ENCODE measurements at regions not wholly inside any gene's neighbourhood (a gene's known extent, or its start where the extent isn't known, plus 50 kb on each side); places are given as distances from the start of the nearest gene placed in this dataset.

DNA sequence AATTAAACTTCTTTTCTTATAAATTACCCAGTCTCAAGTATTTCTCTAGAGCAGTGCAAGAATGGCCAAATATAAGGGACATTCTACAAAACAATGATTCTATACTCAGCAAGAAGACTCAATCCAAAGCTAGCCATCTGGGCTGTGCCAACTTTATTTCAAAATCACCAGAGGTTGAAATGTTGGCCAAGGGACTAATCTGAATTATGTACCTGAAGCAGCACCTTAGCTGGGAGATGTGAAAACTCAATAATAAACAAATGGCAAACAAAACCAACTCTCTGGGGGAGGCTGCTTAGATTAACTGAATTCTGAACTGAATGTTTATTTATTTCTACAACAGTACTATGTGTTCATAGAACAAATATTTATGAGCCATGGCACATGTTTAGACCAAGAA lies 251.3 kb downstream of the RDH14 start:
- no peak for DNase-seq
- H3K27ac ChIP-seq (ENCODE audit: insufficient read depth in 1 of 2, low read depth in 1 of 2, low read length in 2 of 2, poor library complexity in 1 of 2, severe bottlenecking in 2 of 2) = no peak overlapping the region
- H3K27me3 ChIP-seq (replicated peaks in 2 of 5; ENCODE audit: control insufficient read depth in 4 of 5, insufficient read depth in 5 of 5, low read length in 4 of 5) = peaks cover 0 to 8% (median 3%) of the 10 kb centered on the region in 5 experiments
- H3K4me3 ChIP-seq (ENCODE audit: control insufficient read depth in 1 of 7, extremely low read depth in 1 of 7, insufficient read depth in 4 of 7, low read depth in 2 of 7, low read length in 6 of 7) = no peak overlapping the region
- H3K36me3 ChIP-seq (ENCODE audit: control insufficient read depth in 4 of 4, insufficient read depth in 4 of 4, low read length in 3 of 4) = no peaks in the 10 kb centered on the region
- ChIA-PET POLR2A (no interaction called here), CTCF (no interaction called here)
- no peaks in the 10 kb centered on the region for H3K4me1 ChIP-seq (ENCODE audit: control extremely low read depth in 1 of 4, control insufficient read depth in 4 of 4, insufficient read depth in 4 of 4, low read length in 3 of 4)
- peaks cover 0 to 2% (median 0%) of the 10 kb centered on the region in 5 experiments for H3K9me3 ChIP-seq (ENCODE audit: control extremely low read depth in 1 of 5, control insufficient read depth in 4 of 5, insufficient read depth in 2 of 5, low read depth in 1 of 5, low read length in 4 of 5)

DNA sequence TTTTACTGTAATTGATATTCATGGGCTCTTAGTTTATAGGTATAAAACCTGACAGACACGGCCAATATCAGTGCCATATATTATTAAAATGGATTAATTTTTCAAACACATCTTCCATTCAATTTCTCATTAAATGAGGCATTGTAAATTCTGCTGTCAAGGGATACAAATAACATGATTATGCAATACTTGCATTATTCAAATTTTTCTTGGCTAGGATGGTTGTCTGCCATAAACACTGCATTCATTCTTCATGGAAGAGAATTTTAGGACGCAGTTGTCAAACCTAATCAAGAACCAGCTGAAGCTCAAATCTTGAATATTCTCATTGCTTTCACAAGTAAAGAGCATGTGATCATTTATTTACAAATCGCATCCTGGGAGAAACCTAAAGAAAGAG lies 255.6 kb downstream of the RDH14 start:
- ChIA-PET POLR2A (no interaction called here), CTCF (no interaction called here)
- H3K4me1 ChIP-seq (ENCODE audit: control extremely low read depth in 1 of 4, control insufficient read depth in 4 of 4, insufficient read depth in 4 of 4, low read length in 3 of 4) = no peaks in the 10 kb centered on the region
- H3K4me3 ChIP-seq (ENCODE audit: control insufficient read depth in 1 of 7, extremely low read depth in 1 of 7, insufficient read depth in 4 of 7, low read depth in 2 of 7, low read length in 6 of 7) = no peak overlapping the region
- no peak overlapping the region for H3K27ac ChIP-seq (ENCODE audit: insufficient read depth in 1 of 2, low read depth in 1 of 2, low read length in 2 of 2, poor library complexity in 1 of 2, severe bottlenecking in 2 of 2)
- WGBS (ENCODE audit: insufficient coverage) = no CpG with 5 or more reads among the region's 3 CpGs
- peaks cover 0 to 2% (median 0%) of the 10 kb centered on the region in 5 experiments for H3K9me3 ChIP-seq (ENCODE audit: control extremely low read depth in 1 of 5, control insufficient read depth in 4 of 5, insufficient read depth in 2 of 5, low read depth in 1 of 5, low read length in 4 of 5)
- no peak for DNase-seq
- H3K27me3 ChIP-seq (replicated peaks in 2 of 5; ENCODE audit: control insufficient read depth in 4 of 5, insufficient read depth in 5 of 5, low read length in 4 of 5) = no peaks in the 10 kb centered on the region
- H3K36me3 ChIP-seq (ENCODE audit: control insufficient read depth in 4 of 4, insufficient read depth in 4 of 4, low read length in 3 of 4) = no peaks in the 10 kb centered on the region

DNA sequence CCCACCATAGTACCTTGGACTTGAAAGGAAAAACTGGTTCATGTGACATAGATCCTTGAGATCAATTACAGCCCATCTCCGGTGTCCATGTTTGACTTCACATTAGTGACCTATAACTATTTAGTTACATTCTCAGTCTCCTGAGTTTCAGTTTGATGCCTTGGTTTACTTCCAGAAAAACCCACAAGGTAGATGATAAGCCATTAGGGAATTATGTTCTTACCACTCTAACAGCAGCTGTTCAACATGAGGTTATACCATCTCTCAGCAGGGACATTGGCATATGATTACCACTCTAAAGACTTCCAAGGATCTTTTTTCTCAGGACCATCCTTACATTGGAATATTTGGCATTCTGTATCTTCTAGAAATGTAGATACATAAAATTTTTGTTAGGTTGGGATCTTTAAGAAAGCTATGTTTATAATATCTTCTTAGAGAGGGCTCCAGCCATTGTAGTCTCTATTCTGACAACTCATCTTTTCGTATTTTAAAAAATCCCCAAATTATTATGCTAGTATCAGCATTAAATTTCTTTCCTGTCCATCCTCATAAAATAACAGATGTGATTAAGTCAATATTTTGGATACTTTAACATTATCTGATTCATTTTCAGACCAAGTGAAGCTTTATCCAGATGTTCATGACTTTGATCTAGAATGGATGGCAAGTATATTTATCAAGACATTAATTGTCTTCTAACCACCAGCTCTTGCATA lies 258.9 kb downstream of the RDH14 start:
- H3K9me3 ChIP-seq (ENCODE audit: control extremely low read depth in 1 of 5, control insufficient read depth in 4 of 5, insufficient read depth in 2 of 5, low read depth in 1 of 5, low read length in 4 of 5) = no peaks in the 10 kb centered on the region
- no peak for DNase-seq
- ChIA-PET CTCF (no interaction called here), POLR2A (no interaction called here)
- WGBS (ENCODE audit: insufficient coverage) = 100% methylated on average over 1 of the region's 2 CpGs
- H3K27me3 ChIP-seq (replicated peaks in 2 of 5; ENCODE audit: control insufficient read depth in 4 of 5, insufficient read depth in 5 of 5, low read length in 4 of 5) = no peaks in the 10 kb centered on the region
- H3K36me3 ChIP-seq (ENCODE audit: control insufficient read depth in 4 of 4, insufficient read depth in 4 of 4, low read length in 3 of 4) = no peaks in the 10 kb centered on the region
- no peaks in the 10 kb centered on the region for H3K4me1 ChIP-seq (ENCODE audit: control extremely low read depth in 1 of 4, control insufficient read depth in 4 of 4, insufficient read depth in 4 of 4, low read length in 3 of 4)
- no peak overlapping the region for H3K4me3 ChIP-seq (ENCODE audit: control insufficient read depth in 1 of 7, extremely low read depth in 1 of 7, insufficient read depth in 4 of 7, low read depth in 2 of 7, low read length in 6 of 7)
- no peak overlapping the region for H3K27ac ChIP-seq (ENCODE audit: insufficient read depth in 1 of 2, low read depth in 1 of 2, low read length in 2 of 2, poor library complexity in 1 of 2, severe bottlenecking in 2 of 2)

DNA sequence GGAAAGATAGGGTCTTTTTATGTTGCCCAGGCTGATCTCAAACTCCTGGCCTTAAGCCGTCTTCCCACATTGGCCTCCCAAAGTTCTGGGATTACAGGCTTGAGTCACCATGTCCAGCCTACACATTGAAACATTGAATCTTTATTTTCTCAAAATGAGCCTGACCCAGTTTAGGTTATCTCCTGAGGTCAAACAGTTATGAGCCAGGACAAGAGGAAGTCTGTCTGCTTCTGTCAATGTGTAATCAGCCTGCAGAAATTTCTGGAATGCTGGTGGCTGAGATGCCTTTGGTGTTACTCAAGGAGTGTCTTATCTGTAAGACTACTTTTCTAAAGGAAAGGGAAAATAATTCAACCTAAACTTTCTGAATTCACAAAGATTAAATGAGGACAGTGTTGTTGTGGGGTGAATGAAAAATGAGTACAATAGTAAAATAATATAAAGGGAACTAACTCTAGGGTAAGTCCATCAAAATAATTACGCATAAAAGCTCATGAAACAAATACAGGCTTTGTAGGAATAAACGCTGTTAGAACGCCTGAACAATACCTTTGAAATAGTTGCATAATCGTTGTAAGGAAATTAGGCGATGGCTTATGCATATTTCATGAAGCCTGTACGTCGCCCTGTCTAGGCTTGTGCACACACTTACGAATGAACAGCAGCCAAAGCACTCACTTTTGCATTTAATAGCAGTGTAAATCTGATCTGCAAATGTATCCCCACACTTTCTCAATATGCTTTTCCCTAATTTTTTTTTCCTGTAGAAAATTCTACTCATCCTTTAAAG lies 260.8 kb downstream of the RDH14 start:
- 88% methylated on average over 9 of the region's 9 CpGs for WGBS (ENCODE audit: insufficient coverage)
- Histone ChIP-seq H3K4me1 (ENCODE audit: control extremely low read depth in 1 of 4, control insufficient read depth in 4 of 4, insufficient read depth in 4 of 4, low read length in 3 of 4) (no peaks in the 10 kb centered on the region), H3K36me3 (ENCODE audit: control insufficient read depth in 4 of 4, insufficient read depth in 4 of 4, low read length in 3 of 4) (no peaks in the 10 kb centered on the region), H3K27me3 (replicated peaks in 2 of 5; ENCODE audit: control insufficient read depth in 4 of 5, insufficient read depth in 5 of 5, low read length in 4 of 5) (no peaks in the 10 kb centered on the region), H3K27ac (ENCODE audit: insufficient read depth in 1 of 2, low read depth in 1 of 2, low read length in 2 of 2, poor library complexity in 1 of 2, severe bottlenecking in 2 of 2) (no peak overlapping the region), H3K4me3 (ENCODE audit: control insufficient read depth in 1 of 7, extremely low read depth in 1 of 7, insufficient read depth in 4 of 7, low read depth in 2 of 7, low read length in 6 of 7) (no peak overlapping the region), H3K9me3 (ENCODE audit: control extremely low read depth in 1 of 5, control insufficient read depth in 4 of 5, insufficient read depth in 2 of 5, low read depth in 1 of 5, low read length in 4 of 5) (no peaks in the 10 kb centered on the region)
- ChIA-PET POLR2A (no interaction called here), CTCF (no interaction called here)
- no peak for DNase-seq

DNA sequence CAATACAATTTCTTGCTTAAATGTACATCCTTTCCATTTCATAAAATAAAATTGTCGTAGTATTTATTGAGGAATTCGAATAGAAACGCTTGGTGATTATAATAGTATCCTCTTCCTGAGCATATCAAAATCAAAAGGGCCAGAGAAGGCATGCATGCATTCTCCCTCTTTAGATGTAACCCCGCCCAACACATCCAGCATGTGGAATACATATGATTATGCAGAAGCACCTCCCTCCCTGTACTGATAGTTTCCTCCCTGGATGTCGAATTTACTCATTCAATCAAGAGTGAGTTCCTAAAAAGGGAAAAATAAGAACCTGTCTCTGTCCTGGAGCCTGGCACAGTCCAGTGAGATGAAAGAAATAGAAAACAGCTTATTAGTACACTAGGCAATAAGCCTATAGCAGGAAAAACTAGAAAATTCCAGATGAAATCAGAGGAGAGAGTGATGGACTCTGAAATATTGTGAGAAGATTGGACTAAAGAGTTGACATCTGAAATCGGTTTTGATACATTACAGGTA lies 262.9 kb downstream of the RDH14 start:
- CTCF ChIA-PET = no interaction called here
- no peaks in the 10 kb centered on the region for H3K36me3 ChIP-seq (ENCODE audit: control insufficient read depth in 4 of 4, insufficient read depth in 4 of 4, low read length in 3 of 4)
- no peaks in the 10 kb centered on the region for H3K9me3 ChIP-seq (ENCODE audit: control extremely low read depth in 1 of 5, control insufficient read depth in 4 of 5, insufficient read depth in 2 of 5, low read depth in 1 of 5, low read length in 4 of 5)
- H3K27ac ChIP-seq (ENCODE audit: insufficient read depth in 1 of 2, low read depth in 1 of 2, low read length in 2 of 2, poor library complexity in 1 of 2, severe bottlenecking in 2 of 2) = no peak overlapping the region
- no peaks in the 10 kb centered on the region for H3K4me1 ChIP-seq (ENCODE audit: control extremely low read depth in 1 of 4, control insufficient read depth in 4 of 4, insufficient read depth in 4 of 4, low read length in 3 of 4)
- H3K27me3 ChIP-seq (replicated peaks in 2 of 5; ENCODE audit: control insufficient read depth in 4 of 5, insufficient read depth in 5 of 5, low read length in 4 of 5) = no peaks in the 10 kb centered on the region
- WGBS (ENCODE audit: insufficient coverage) = 100% methylated on average over 2 of the region's 6 CpGs
- POLR2A ChIA-PET = no interaction called here
- DNase-seq = no peak
- no peak overlapping the region for H3K4me3 ChIP-seq (ENCODE audit: control insufficient read depth in 1 of 7, extremely low read depth in 1 of 7, insufficient read depth in 4 of 7, low read depth in 2 of 7, low read length in 6 of 7)

DNA sequence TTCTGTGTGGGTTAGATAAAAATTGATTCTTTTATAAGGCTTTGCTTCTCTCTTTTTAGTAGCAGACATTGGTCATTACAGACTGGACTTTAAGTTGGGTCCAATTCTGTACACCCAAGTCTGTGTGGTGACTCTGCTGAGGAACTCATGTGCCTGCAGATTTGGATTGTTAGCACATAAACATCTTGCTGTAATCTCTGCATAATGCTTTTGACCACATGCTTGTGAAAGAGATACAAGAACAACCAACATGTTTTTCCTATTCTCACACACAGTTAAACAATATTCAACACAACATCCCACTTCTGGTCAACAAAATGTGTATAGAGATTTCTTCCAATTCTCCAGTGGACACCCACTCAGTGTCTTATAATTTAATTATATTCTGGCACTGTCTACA lies 270.1 kb downstream of the RDH14 start:
- H3K27ac ChIP-seq (ENCODE audit: insufficient read depth in 1 of 2, low read depth in 1 of 2, low read length in 2 of 2, poor library complexity in 1 of 2, severe bottlenecking in 2 of 2) = no peak overlapping the region
- CTCF ChIA-PET = interaction anchor here (0.7 kb wide), 1 partner anchor 146 kb away, joined by 3 read pairs; no protein-coding TSS in a partner anchor
- H3K9me3 ChIP-seq (ENCODE audit: control extremely low read depth in 1 of 5, control insufficient read depth in 4 of 5, insufficient read depth in 2 of 5, low read depth in 1 of 5, low read length in 4 of 5) = no peaks in the 10 kb centered on the region
- POLR2A ChIA-PET = no interaction called here
- H3K36me3 ChIP-seq (ENCODE audit: control insufficient read depth in 4 of 4, insufficient read depth in 4 of 4, low read length in 3 of 4) = no peaks in the 10 kb centered on the region
- DNase-seq = no peak
- no peak overlapping the region for H3K4me3 ChIP-seq (ENCODE audit: control insufficient read depth in 1 of 7, extremely low read depth in 1 of 7, insufficient read depth in 4 of 7, low read depth in 2 of 7, low read length in 6 of 7)
- peaks cover 0 to 4% (median 0%) of the 10 kb centered on the region in 5 experiments for H3K27me3 ChIP-seq (replicated peaks in 2 of 5; ENCODE audit: control insufficient read depth in 4 of 5, insufficient read depth in 5 of 5, low read length in 4 of 5)
- no peaks in the 10 kb centered on the region for H3K4me1 ChIP-seq (ENCODE audit: control extremely low read depth in 1 of 4, control insufficient read depth in 4 of 4, insufficient read depth in 4 of 4, low read length in 3 of 4)

DNA sequence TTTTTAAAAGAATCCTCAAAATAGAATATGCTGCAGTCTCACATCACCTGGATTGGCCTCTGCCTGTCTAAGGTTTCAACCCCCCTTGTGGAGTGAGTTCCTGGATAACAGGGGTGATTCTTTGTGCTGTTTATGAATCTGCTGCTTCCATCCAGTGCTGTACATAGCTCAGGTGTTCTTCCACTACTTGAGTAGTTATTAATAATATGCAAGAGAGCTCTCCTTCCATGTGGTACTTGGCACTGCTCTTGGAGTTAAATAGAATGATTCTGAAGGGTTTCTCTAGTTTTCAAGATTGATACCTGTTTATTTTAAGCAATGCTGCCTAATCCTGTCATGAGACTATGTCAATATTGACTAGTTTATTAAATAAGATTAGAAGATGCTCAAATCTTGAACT lies 273.6 kb downstream of the RDH14 start:
- H3K4me3 ChIP-seq (ENCODE audit: control insufficient read depth in 1 of 7, extremely low read depth in 1 of 7, insufficient read depth in 4 of 7, low read depth in 2 of 7, low read length in 6 of 7) = no peak overlapping the region
- DNase-seq = no peak
- no peak overlapping the region for H3K27ac ChIP-seq (ENCODE audit: insufficient read depth in 1 of 2, low read depth in 1 of 2, low read length in 2 of 2, poor library complexity in 1 of 2, severe bottlenecking in 2 of 2)
- H3K27me3 ChIP-seq (replicated peaks in 2 of 5; ENCODE audit: control insufficient read depth in 4 of 5, insufficient read depth in 5 of 5, low read length in 4 of 5) = peaks cover 0 to 4% (median 0%) of the 10 kb centered on the region in 5 experiments
- ChIA-PET CTCF (no interaction called here), POLR2A (no interaction called here)
- no peaks in the 10 kb centered on the region for H3K36me3 ChIP-seq (ENCODE audit: control insufficient read depth in 4 of 4, insufficient read depth in 4 of 4, low read length in 3 of 4)
- H3K9me3 ChIP-seq (ENCODE audit: control extremely low read depth in 1 of 5, control insufficient read depth in 4 of 5, insufficient read depth in 2 of 5, low read depth in 1 of 5, low read length in 4 of 5) = no peaks in the 10 kb centered on the region
- no peaks in the 10 kb centered on the region for H3K4me1 ChIP-seq (ENCODE audit: control extremely low read depth in 1 of 4, control insufficient read depth in 4 of 4, insufficient read depth in 4 of 4, low read length in 3 of 4)
